ENCODE measurements at regions not wholly inside any gene's neighbourhood (a gene's known extent, or its start where the extent isn't known, plus 50 kb on each side); places are given as distances from the start of the nearest gene placed in this dataset.

GRCh38 chr5:116911074-116911473, 336.5 kb upstream of the SEMA6A start:
- no peak for DNase-seq

DNA sequence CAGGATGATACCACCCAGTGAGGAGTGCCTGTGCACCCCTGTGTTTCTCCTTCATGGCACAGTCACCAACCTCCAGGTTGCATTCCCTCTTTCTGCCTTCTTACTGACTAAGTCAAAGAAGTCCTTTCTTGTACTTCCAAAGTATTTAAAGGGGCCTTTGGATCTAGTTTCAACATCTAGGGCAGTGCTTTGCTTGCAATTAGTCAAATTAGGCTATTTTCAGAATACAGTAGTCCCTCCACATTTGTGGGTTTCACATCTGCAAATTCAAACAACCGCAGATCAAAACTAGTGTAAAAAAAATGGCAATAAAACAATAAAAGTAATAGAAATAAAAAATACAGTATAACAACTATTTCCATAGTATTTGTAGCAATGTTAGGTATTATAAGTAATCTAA, 333.9 kb upstream of the SEMA6A start:
- Histone ChIP-seq H3K4me1 (ENCODE audit: low read length) (peaks cover 26% of the 10 kb centered on the region), H3K27me3 (replicated peaks; ENCODE audit: insufficient read depth, low read length) (no peaks in the 10 kb centered on the region), H3F3A (ENCODE audit: insufficient read depth, low read length) (no peaks in the 10 kb centered on the region), H3K4me3 (ENCODE audit: low read length) (no peak overlapping the region), H3K9me2 (replicated peaks; ENCODE audit: insufficient read depth, low read length) (no peaks in the 10 kb centered on the region), H3K36me3 (replicated peaks; ENCODE audit: insufficient read depth, low read length) (no peaks in the 10 kb centered on the region), H3K9me3 (replicated peaks; ENCODE audit: insufficient read depth, low read length) (no peaks in the 10 kb centered on the region), H2AFZ (ENCODE audit: low read length) (no peak overlapping the region), H3K9ac (ENCODE audit: low read length) (no peak overlapping the region), H3K79me2 (ENCODE audit: low read length) (no peaks in the 10 kb centered on the region), H3K27ac (ENCODE audit: low read length) (no peak overlapping the region), H3K4me2 (ENCODE audit: low read depth, low read length) (peak overlapping the region; percentile 39; the same call in 1 of the 2 replicates), H4K20me1 (ENCODE audit: insufficient read depth, low read length) (no peaks in the 10 kb centered on the region)
- TF ChIP-seq EZH2phosphoT487 (IDR thresholded peaks at IDR 0.05; ENCODE audit: low read length) (no peak), EZH2 (optimal IDR thresholded peaks at IDR 0.05; ENCODE audit: low read depth, low read length) (no peak)
- TF ChIP-seq, protein P1, sequence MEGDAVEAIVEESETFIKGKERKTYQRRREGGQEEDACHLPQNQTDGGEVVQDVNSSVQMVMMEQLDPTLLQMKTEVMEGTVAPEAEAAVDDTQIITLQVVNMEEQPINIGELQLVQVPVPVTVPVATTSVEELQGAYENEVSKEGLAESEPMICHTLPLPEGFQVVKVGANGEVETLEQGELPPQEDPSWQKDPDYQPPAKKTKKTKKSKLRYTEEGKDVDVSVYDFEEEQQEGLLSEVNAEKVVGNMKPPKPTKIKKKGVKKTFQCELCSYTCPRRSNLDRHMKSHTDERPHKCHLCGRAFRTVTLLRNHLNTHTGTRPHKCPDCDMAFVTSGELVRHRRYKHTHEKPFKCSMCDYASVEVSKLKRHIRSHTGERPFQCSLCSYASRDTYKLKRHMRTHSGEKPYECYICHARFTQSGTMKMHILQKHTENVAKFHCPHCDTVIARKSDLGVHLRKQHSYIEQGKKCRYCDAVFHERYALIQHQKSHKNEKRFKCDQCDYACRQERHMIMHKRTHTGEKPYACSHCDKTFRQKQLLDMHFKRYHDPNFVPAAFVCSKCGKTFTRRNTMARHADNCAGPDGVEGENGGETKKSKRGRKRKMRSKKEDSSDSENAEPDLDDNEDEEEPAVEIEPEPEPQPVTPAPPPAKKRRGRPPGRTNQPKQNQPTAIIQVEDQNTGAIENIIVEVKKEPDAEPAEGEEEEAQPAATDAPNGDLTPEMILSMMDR (IDR thresholded peaks at IDR 0.05; ENCODE audit: low read length), result no peak
- peak; percentile 57 for DNase-seq

More at GRCh38 chr5:116911074-116911473, 336.5 kb upstream of the SEMA6A start:
- Histone ChIP-seq H3K4me2 (ENCODE audit: low read depth, low read length) (no peak overlapping the region), H3K4me3 (ENCODE audit: low read length) (no peak overlapping the region), H3K27me3 (replicated peaks; ENCODE audit: insufficient read depth, low read length) (no peaks in the 10 kb centered on the region), H3K9me3 (replicated peaks; ENCODE audit: insufficient read depth, low read length) (no peaks in the 10 kb centered on the region), H4K20me1 (ENCODE audit: insufficient read depth, low read length) (no peaks in the 10 kb centered on the region), H3F3A (ENCODE audit: insufficient read depth, low read length) (no peaks in the 10 kb centered on the region), H3K79me2 (ENCODE audit: low read length) (no peaks in the 10 kb centered on the region), H3K9me2 (replicated peaks; ENCODE audit: insufficient read depth, low read length) (no peaks in the 10 kb centered on the region), H3K9ac (ENCODE audit: low read length) (no peak overlapping the region), H3K27ac (ENCODE audit: low read length) (no peak overlapping the region), H3K36me3 (replicated peaks; ENCODE audit: insufficient read depth, low read length) (no peaks in the 10 kb centered on the region), H3K4me1 (ENCODE audit: low read length) (peaks cover 26% of the 10 kb centered on the region), H2AFZ (ENCODE audit: low read length) (no peak overlapping the region)
- TF ChIP-seq EZH2phosphoT487 (IDR thresholded peaks at IDR 0.05; ENCODE audit: low read length) (no peak), EZH2 (optimal IDR thresholded peaks at IDR 0.05; ENCODE audit: low read depth, low read length) (no peak)
- TF ChIP-seq, protein P1 (IDR thresholded peaks at IDR 0.05; ENCODE audit: low read length), result no peak

GRCh38 chr5:116905885-116906284, 331.3 kb upstream of the SEMA6A start:
- Histone ChIP-seq H3K9me2 (replicated peaks; ENCODE audit: insufficient read depth, low read length) (no peaks in the 10 kb centered on the region), H3K4me1 (ENCODE audit: low read length) (peaks cover 22% of the 10 kb centered on the region), H3K4me2 (ENCODE audit: low read depth, low read length) (no peak overlapping the region)

More at GRCh38 chr5:116905885-116906284, 331.3 kb upstream of the SEMA6A start:
- no peak overlapping the region for H3K4me3 ChIP-seq (ENCODE audit: low read length)
- no peak overlapping the region for H2AFZ ChIP-seq (ENCODE audit: low read length)
- TF ChIP-seq, protein P1 (IDR thresholded peaks at IDR 0.05; ENCODE audit: low read length), result no peak
- DNase-seq, result no peak
- no peaks in the 10 kb centered on the region for H3K36me3 ChIP-seq (replicated peaks; ENCODE audit: insufficient read depth, low read length)
- H3K27ac ChIP-seq (ENCODE audit: low read length), result no peak overlapping the region
- H3K9me3 ChIP-seq (replicated peaks; ENCODE audit: insufficient read depth, low read length), result no peaks in the 10 kb centered on the region
- no peaks in the 10 kb centered on the region for H3K79me2 ChIP-seq (ENCODE audit: low read length)
- H3F3A ChIP-seq (ENCODE audit: insufficient read depth, low read length), result no peaks in the 10 kb centered on the region
- H4K20me1 ChIP-seq (ENCODE audit: insufficient read depth, low read length), result no peaks in the 10 kb centered on the region
- H3K9ac ChIP-seq (ENCODE audit: low read length), result no peak overlapping the region
- no peaks in the 10 kb centered on the region for H3K27me3 ChIP-seq (replicated peaks; ENCODE audit: insufficient read depth, low read length)
